ENCODE measurements at regions not wholly inside any gene's neighbourhood (a gene's known extent, or its start where the extent isn't known, plus 50 kb on each side); places are given as distances from the start of the nearest gene placed in this dataset.

DNA sequence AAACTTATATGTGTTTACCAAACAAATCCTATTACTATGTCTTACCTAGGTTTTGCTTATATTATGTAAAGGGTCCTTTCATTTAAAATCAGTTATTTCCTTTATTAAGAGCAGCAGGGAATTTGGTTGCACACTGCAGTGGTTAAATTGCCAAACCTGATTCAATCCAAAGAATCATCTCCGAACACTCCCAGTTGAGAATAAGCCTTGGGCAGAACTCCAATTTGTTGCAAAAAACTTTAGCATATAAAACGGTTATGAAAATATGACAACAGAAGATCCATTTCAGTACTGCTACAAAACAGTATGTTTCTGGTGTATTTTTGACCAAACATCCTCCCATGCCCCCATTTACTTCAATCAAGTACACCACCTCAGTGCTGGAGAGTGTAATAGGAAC, 587.0 kb upstream of the GRAMD2B start:
- TF ChIP-seq, protein P1, sequence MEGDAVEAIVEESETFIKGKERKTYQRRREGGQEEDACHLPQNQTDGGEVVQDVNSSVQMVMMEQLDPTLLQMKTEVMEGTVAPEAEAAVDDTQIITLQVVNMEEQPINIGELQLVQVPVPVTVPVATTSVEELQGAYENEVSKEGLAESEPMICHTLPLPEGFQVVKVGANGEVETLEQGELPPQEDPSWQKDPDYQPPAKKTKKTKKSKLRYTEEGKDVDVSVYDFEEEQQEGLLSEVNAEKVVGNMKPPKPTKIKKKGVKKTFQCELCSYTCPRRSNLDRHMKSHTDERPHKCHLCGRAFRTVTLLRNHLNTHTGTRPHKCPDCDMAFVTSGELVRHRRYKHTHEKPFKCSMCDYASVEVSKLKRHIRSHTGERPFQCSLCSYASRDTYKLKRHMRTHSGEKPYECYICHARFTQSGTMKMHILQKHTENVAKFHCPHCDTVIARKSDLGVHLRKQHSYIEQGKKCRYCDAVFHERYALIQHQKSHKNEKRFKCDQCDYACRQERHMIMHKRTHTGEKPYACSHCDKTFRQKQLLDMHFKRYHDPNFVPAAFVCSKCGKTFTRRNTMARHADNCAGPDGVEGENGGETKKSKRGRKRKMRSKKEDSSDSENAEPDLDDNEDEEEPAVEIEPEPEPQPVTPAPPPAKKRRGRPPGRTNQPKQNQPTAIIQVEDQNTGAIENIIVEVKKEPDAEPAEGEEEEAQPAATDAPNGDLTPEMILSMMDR (IDR thresholded peaks at IDR 0.05 in 4 of 5, conservative IDR thresholded peaks at IDR 0.05 in 1 of 5) = no peak
- TF ChIP-seq POLR2A (IDR thresholded peaks at IDR 0.05) = no peak

Measured in gastrocnemius medialis (tissue), 4 donors.